Mammary epithelial cell (primary cell): ENCODE measurements at regions not wholly inside any gene's neighbourhood (a gene's known extent, or its start where the extent isn't known, plus 50 kb on each side); places are given as distances from the start of the nearest gene placed in this dataset.
"Not testable (repeated sequence)": the region's sequence is repeated elsewhere in the genome, so short reads cannot be mapped to it uniquely, and the experiment has no call there.

Experiments used
- CTCF ChIP-seq, 2 donors: IDR thresholded peaks in 1 of 2; conservative IDR thresholded peaks in 1 of 2; 2 replicates each; pipeline ENCODE4 v1.5.1; 2011 to 2012; ENCODE audit warnings: inconsistent platforms in 2 of 2, low read length in 2 of 2, mild to moderate bottlenecking in 2 of 2, control low read depth in 1 of 2, low read depth in 1 of 2; ENCODE audit not compliant: insufficient read depth in 1 of 2; ENCODE audit errors: extremely low read depth in 1 of 2
- EZH2 ChIP-seq: IDR thresholded peaks from 2 replicates; pipeline ENCODE4 v1.6.1; 2012; ENCODE audit warnings: low read length, inconsistent platforms, borderline replicate concordance

- not testable (repeated sequence) for TF ChIP-seq EZH2; CTCF (conservative IDR thresholded peaks at IDR 0.05 in 1 of 2, IDR thresholded peaks at IDR 0.05 in 1 of 2; ENCODE audit: extremely low read depth in 1 of 2, insufficient read depth in 1 of 2, low read depth in 1 of 2, low read length in 2 of 2)
These were observed 784.2 kb upstream of the FBXO33 start for GRCh38 chr14:40216408-40216807.
